ENCODE measurements at regions not wholly inside any gene's neighbourhood (a gene's known extent, or its start where the extent isn't known, plus 50 kb on each side); places are given as distances from the start of the nearest gene placed in this dataset.
A peak's percentile ranks its signal among the peaks of the same experiment; 100 is the strongest.

- Histone ChIP-seq H3K9ac (peak overlapping the region; percentile 49), H3K4me3 (peak overlapping the region; percentile 79), H3K4me1 (ENCODE audit: insufficient read depth) (peaks cover 6% of the 10 kb centered on the region), H3F3A (ENCODE audit: insufficient read depth) (0 out of 2 replicates have a peak, but pooled peaks cover 4% of the 10 kb centered on the region), H3K36me3 (ENCODE audit: low read depth) (no peaks in the 10 kb centered on the region), H4K20me1 (ENCODE audit: insufficient read depth) (no peaks in the 10 kb centered on the region), H2AFZ (peak overlapping the region; percentile 92), H3K27me3 (replicated peaks; ENCODE audit: insufficient read depth) (no peaks in the 10 kb centered on the region), H3K9me2 (ENCODE audit: insufficient read depth) (no peaks in the 10 kb centered on the region), H3K27ac (no peak overlapping the region), H3K4me2 (ENCODE audit: unreplicated experiment) (peak overlapping the region; percentile 63), H3K79me2 (ENCODE audit: insufficient read depth) (no peaks in the 10 kb centered on the region), H3K9me3 (ENCODE audit: low read depth) (no peaks in the 10 kb centered on the region)
- TF ChIP-seq EZH2phosphoT487 (IDR thresholded peaks at IDR 0.05; ENCODE audit: insufficient read depth, low read depth) (no peak), EZH2 (IDR thresholded peaks at IDR 0.05; ENCODE audit: insufficient read depth, poor library complexity, severe bottlenecking) (no peak)
- DNase-seq, result peak; percentile 87
- 2 to 3% methylated on average over 34 to 42 of the region's 58 CpGs for WGBS, 2 experiments (ENCODE audit: low coverage in 1 of 2, low lambda C conversion rate in 2 of 2, missing lambda C conversion rate in 2 of 2)
- in situ Hi-C loops (cut with MboI), result loop anchor here (5.0 to 25.0 kb wide), 2 partner anchors 295 to 540 kb away; no protein-coding TSS in a partner anchor
These were observed 69.9 kb upstream of the DLX2 start for GRCh38 chr2:172172513-172173173.

- WGBS, 2 experiments (ENCODE audit: low coverage in 1 of 2, low lambda C conversion rate in 2 of 2, missing lambda C conversion rate in 2 of 2), result 44 to 54% methylated on average over 8 of the region's 8 CpGs
- no peak for TF ChIP-seq EZH2 (IDR thresholded peaks at IDR 0.05; ENCODE audit: insufficient read depth, poor library complexity, severe bottlenecking)
- TF ChIP-seq EZH2phosphoT487 (IDR thresholded peaks at IDR 0.05; ENCODE audit: insufficient read depth, low read depth), result no peak
- Histone ChIP-seq H3K9me2 (ENCODE audit: insufficient read depth) (no peaks in the 10 kb centered on the region), H3K27me3 (replicated peaks; ENCODE audit: insufficient read depth) (no peaks in the 10 kb centered on the region), H3K4me1 (ENCODE audit: insufficient read depth) (peaks cover 12% of the 10 kb centered on the region), H3K4me2 (ENCODE audit: unreplicated experiment) (peak overlapping the region; percentile 63), H2AFZ (0 out of 2 replicates have a peak overlapping the region, but pooled peaks have one; percentile 24), H3K79me2 (ENCODE audit: insufficient read depth) (no peaks in the 10 kb centered on the region), H3K9me3 (ENCODE audit: low read depth) (no peaks in the 10 kb centered on the region), H3K36me3 (ENCODE audit: low read depth) (no peaks in the 10 kb centered on the region), H3K9ac (no peak overlapping the region), H3K27ac (no peak overlapping the region), H3F3A (ENCODE audit: insufficient read depth) (0 out of 2 replicates have a peak, but pooled peaks cover 4% of the 10 kb centered on the region), H3K4me3 (peak overlapping the region; percentile 79), H4K20me1 (ENCODE audit: insufficient read depth) (no peaks in the 10 kb centered on the region)
- peak; percentile 37 for DNase-seq
- in situ Hi-C loops (cut with MboI), result loop anchor here (5.0 to 25.0 kb wide), 2 partner anchors 294 to 539 kb away; no protein-coding TSS in a partner anchor
These were observed 70.5 kb upstream of the DLX2 start for GRCh38 chr2:172173174-172173706.

- Histone ChIP-seq H3K9me2 (ENCODE audit: insufficient read depth) (no peaks in the 10 kb centered on the region), H3K4me2 (ENCODE audit: unreplicated experiment) (no peak overlapping the region), H2AFZ (no peak overlapping the region), H3K79me2 (ENCODE audit: insufficient read depth) (no peaks in the 10 kb centered on the region), H3K4me3 (no peak overlapping the region), H4K20me1 (ENCODE audit: insufficient read depth) (no peaks in the 10 kb centered on the region), H3K4me1 (ENCODE audit: insufficient read depth) (peaks cover 8% of the 10 kb centered on the region), H3F3A (ENCODE audit: insufficient read depth) (no peaks in the 10 kb centered on the region), H3K27me3 (replicated peaks; ENCODE audit: insufficient read depth) (no peaks in the 10 kb centered on the region), H3K9ac (no peak overlapping the region), H3K9me3 (ENCODE audit: low read depth) (no peaks in the 10 kb centered on the region), H3K36me3 (ENCODE audit: low read depth) (no peaks in the 10 kb centered on the region), H3K27ac (no peak overlapping the region)
- in situ Hi-C loops (cut with MboI), result no loop called here
- DNase-seq, result no peak
- TF ChIP-seq EZH2 (IDR thresholded peaks at IDR 0.05; ENCODE audit: insufficient read depth, poor library complexity, severe bottlenecking), result no peak
- no peak for TF ChIP-seq EZH2phosphoT487 (IDR thresholded peaks at IDR 0.05; ENCODE audit: insufficient read depth, low read depth)
- WGBS, 2 experiments (ENCODE audit: low coverage in 1 of 2, low lambda C conversion rate in 2 of 2, missing lambda C conversion rate in 2 of 2), result 92 to 95% methylated on average over 3 of the region's 3 CpGs
These were observed 74.9 kb upstream of the DLX2 start for GRCh38 chr2:172177581-172177980.

- Histone ChIP-seq H3K9ac (no peak overlapping the region), H4K20me1 (ENCODE audit: insufficient read depth) (no peaks in the 10 kb centered on the region), H3K9me3 (ENCODE audit: low read depth) (no peaks in the 10 kb centered on the region), H3K36me3 (ENCODE audit: low read depth) (no peaks in the 10 kb centered on the region), H3F3A (ENCODE audit: insufficient read depth) (no peaks in the 10 kb centered on the region), H2AFZ (peak overlapping the region; percentile 16; the same call in 1 of the 2 replicates), H3K4me1 (ENCODE audit: insufficient read depth) (peaks cover 8% of the 10 kb centered on the region), H3K27me3 (replicated peaks; ENCODE audit: insufficient read depth) (no peaks in the 10 kb centered on the region), H3K79me2 (ENCODE audit: insufficient read depth) (no peaks in the 10 kb centered on the region), H3K9me2 (ENCODE audit: insufficient read depth) (no peaks in the 10 kb centered on the region), H3K4me2 (ENCODE audit: unreplicated experiment) (no peak overlapping the region), H3K27ac (no peak overlapping the region), H3K4me3 (no peak overlapping the region)
- TF ChIP-seq EZH2 (IDR thresholded peaks at IDR 0.05; ENCODE audit: insufficient read depth, poor library complexity, severe bottlenecking), result no peak
- no peak for TF ChIP-seq EZH2phosphoT487 (IDR thresholded peaks at IDR 0.05; ENCODE audit: insufficient read depth, low read depth)
- in situ Hi-C loops (cut with MboI), result no loop called here
- 19 to 35% methylated on average over 1 of the region's 1 CpG for WGBS, 2 experiments (ENCODE audit: low coverage in 1 of 2, low lambda C conversion rate in 2 of 2, missing lambda C conversion rate in 2 of 2)
- peak; percentile 65 for DNase-seq
These were observed 75.3 kb upstream of the DLX2 start for GRCh38 chr2:172177996-172178395.

Measured in GM23248 (cell line).